ENCODE measurements at regions not wholly inside any gene's neighbourhood (a gene's known extent, or its start where the extent isn't known, plus 50 kb on each side); places are given as distances from the start of the nearest gene placed in this dataset.

DNA sequence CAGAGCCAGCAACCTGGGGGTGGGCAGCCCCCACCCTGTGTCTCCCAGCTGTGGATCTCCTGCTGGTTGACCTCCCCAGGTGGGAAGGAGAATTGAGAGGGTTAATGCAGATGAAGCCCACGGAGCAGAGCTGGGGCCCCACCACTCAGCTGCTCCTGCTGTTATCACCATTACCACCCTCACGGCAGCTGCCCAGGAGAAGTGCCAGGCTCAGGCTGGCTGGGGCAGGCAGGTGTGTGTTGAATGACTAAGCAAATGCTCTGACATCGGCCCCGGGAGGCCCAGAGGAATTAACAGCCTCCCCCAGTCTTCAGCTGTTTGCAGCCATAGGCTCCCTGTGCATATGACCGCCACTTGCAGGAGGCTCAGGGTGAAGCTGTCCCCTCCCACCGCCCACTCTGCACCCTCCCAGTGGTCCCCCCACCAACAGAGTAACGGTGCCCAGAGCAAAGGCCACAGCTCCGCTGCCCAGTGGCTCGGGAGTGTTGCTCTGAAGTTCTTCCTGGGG lies 133.8 kb downstream of the CPZ start:
- no peak for ATAC-seq
- TF ChIP-seq PPARA (CRISPR knock-in tag; IDR thresholded peaks at IDR 0.05; ENCODE audit: borderline replicate concordance) (no peak), ZNF565 (CRISPR knock-in tag; conservative IDR thresholded peaks at IDR 0.05; ENCODE audit: low read depth) (no peak), ISL1 (CRISPR knock-in tag; IDR thresholded peaks at IDR 0.05) (no peak), CSDC2 (CRISPR knock-in tag; IDR thresholded peaks at IDR 0.05) (no peak), ZFP30 (CRISPR knock-in tag; IDR thresholded peaks at IDR 0.05) (no peak), RARB (CRISPR knock-in tag; IDR thresholded peaks at IDR 0.05) (no peak), ARNTL (CRISPR knock-in tag; IDR thresholded peaks at IDR 0.05; ENCODE audit: borderline replicate concordance, low read depth) (no peak), TCF4 (CRISPR knock-in tag; IDR thresholded peaks at IDR 0.05; ENCODE audit: borderline replicate concordance) (no peak), TOX (CRISPR knock-in tag; IDR thresholded peaks at IDR 0.05; ENCODE audit: borderline replicate concordance) (no peak)

DNA sequence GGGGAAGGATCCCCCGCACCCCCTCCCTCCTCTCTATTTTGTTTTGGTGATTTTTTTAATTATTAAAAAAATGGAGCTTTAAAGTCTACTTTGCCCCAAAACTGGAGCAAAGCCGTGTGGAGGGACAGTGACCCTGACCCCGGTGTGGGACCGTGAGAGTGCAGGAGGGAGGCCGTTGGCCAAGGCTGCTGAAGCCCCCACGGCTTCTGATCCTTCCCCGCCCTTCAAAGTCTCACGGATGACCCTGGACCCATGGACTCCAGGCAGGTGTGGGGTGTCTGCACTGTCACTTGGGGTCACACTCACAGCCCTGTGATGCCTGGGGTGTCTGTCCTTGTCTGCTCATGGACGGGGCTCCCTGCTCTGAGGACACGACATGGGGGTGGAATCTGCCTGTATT lies 133.3 kb downstream of the CPZ start:
- TF ChIP-seq TCF4 (CRISPR knock-in tag; IDR thresholded peaks at IDR 0.05; ENCODE audit: borderline replicate concordance) (no peak), PPARA (CRISPR knock-in tag; IDR thresholded peaks at IDR 0.05; ENCODE audit: borderline replicate concordance) (no peak), CSDC2 (CRISPR knock-in tag; IDR thresholded peaks at IDR 0.05) (no peak), RARB (CRISPR knock-in tag; IDR thresholded peaks at IDR 0.05) (no peak), ZNF70 (CRISPR knock-in tag; IDR thresholded peaks at IDR 0.05) (no peak), ZC3H10 (CRISPR knock-in tag; IDR thresholded peaks at IDR 0.05) (no peak), ESRRG (CRISPR knock-in tag; IDR thresholded peaks at IDR 0.05) (no peak)
- TF ChIP-seq, protein P1, sequence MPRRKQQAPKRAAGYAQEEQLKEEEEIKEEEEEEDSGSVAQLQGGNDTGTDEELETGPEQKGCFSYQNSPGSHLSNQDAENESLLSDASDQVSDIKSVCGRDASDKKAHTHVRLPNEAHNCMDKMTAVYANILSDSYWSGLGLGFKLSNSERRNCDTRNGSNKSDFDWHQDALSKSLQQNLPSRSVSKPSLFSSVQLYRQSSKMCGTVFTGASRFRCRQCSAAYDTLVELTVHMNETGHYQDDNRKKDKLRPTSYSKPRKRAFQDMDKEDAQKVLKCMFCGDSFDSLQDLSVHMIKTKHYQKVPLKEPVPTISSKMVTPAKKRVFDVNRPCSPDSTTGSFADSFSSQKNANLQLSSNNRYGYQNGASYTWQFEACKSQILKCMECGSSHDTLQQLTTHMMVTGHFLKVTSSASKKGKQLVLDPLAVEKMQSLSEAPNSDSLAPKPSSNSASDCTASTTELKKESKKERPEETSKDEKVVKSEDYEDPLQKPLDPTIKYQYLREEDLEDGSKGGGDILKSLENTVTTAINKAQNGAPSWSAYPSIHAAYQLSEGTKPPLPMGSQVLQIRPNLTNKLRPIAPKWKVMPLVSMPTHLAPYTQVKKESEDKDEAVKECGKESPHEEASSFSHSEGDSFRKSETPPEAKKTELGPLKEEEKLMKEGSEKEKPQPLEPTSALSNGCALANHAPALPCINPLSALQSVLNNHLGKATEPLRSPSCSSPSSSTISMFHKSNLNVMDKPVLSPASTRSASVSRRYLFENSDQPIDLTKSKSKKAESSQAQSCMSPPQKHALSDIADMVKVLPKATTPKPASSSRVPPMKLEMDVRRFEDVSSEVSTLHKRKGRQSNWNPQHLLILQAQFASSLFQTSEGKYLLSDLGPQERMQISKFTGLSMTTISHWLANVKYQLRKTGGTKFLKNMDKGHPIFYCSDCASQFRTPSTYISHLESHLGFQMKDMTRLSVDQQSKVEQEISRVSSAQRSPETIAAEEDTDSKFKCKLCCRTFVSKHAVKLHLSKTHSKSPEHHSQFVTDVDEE (CRISPR knock-in tag; IDR thresholded peaks at IDR 0.05): no peak
- TF ChIP-seq, protein P2, sequence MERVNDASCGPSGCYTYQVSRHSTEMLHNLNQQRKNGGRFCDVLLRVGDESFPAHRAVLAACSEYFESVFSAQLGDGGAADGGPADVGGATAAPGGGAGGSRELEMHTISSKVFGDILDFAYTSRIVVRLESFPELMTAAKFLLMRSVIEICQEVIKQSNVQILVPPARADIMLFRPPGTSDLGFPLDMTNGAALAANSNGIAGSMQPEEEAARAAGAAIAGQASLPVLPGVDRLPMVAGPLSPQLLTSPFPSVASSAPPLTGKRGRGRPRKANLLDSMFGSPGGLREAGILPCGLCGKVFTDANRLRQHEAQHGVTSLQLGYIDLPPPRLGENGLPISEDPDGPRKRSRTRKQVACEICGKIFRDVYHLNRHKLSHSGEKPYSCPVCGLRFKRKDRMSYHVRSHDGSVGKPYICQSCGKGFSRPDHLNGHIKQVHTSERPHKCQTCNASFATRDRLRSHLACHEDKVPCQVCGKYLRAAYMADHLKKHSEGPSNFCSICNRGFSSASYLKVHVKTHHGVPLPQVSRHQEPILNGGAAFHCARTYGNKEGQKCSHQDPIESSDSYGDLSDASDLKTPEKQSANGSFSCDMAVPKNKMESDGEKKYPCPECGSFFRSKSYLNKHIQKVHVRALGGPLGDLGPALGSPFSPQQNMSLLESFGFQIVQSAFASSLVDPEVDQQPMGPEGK (CRISPR knock-in tag; IDR thresholded peaks at IDR 0.05; ENCODE audit: borderline replicate concordance): no peak
- TF ChIP-seq, protein P3, sequence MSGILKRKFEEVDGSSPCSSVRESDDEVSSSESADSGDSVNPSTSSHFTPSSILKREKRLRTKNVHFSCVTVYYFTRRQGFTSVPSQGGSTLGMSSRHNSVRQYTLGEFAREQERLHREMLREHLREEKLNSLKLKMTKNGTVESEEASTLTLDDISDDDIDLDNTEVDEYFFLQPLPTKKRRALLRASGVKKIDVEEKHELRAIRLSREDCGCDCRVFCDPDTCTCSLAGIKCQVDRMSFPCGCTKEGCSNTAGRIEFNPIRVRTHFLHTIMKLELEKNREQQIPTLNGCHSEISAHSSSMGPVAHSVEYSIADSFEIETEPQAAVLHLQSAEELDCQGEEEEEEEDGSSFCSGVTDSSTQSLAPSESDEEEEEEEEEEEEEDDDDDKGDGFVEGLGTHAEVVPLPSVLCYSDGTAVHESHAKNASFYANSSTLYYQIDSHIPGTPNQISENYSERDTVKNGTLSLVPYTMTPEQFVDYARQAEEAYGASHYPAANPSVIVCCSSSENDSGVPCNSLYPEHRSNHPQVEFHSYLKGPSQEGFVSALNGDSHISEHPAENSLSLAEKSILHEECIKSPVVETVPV (CRISPR knock-in tag; IDR thresholded peaks at IDR 0.05): no peak
- no peak for ATAC-seq

DNA sequence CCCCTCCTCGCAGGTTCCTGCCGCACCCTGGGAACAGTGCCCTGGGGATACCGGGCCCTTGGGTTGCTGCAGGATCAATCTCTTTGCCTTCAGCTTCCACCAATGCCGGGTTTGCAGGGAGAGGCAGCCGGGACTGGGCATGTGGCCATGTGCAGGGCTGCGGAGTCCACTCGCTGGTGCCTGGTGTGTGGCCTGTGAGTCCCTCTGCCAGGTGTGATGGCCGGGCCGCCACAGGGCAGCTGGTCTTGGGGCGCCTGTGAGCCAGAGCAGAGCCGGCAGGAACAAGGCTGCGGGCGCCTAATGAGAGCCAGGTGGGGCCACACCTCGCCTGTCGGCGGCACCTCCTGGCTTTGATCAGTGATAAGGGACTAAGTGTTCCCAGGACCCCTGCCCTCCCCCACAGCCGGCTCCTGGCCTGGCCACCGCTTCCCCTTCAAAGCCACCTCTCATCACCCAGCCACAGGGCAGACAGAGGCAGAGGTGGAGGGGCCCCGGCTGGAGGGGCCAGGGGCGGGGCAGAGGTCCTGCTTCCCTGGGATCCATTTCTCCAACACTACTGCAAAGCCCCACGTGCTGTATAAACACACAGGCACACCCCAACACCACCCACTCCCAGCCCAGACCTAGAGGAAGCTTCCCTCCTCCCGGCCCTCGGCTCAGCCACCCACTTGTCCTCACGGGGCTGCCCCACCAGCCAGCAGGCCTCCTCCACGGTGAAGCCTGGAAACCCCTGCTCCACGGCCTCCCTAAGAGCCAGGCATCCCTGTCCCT lies 132.7 kb downstream of the CPZ start:
- ATAC-seq: peak; percentile 28; the same call in 1 of the 3 replicates
- TF ChIP-seq, protein P2 (CRISPR knock-in tag; IDR thresholded peaks at IDR 0.05; ENCODE audit: borderline replicate concordance): no peak
- peak; percentile 66; the same call in 1 of the 2 replicates for TF ChIP-seq TCF4 (CRISPR knock-in tag; IDR thresholded peaks at IDR 0.05; ENCODE audit: borderline replicate concordance)

DNA sequence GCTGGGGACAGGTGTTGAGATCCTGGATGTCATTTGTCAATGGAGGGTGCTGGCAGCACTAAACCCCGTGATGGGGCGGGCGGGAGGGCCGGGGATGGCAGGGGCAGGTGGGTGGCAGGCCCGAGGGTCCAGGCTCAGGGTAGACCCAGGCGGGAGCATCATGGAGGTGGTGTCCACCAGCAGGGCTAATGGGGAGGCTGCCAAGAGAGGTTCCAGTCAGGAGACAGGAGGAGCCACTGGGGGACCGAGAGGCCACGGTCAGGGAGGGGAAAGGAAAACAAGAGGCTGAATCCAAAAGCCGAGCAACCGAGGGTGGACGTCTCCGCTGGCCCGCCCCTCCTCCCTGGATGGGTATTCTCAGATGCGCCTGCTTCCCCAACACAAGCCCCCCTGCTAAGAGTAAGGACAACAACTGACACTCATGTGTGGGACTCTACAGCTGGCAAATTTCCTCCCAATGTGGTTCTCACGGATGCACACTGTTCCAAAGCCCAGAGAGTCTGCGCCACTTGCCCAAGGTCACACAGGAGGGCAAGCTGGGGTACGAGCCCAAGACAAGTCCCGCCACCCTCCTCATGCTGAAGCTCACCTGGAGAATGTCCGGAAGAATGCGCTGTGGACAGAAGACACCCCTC lies 132.0 kb downstream of the CPZ start:
- ATAC-seq: no peak
- no peak for TF ChIP-seq ZNF565 (CRISPR knock-in tag; conservative IDR thresholded peaks at IDR 0.05; ENCODE audit: low read depth)
- TF ChIP-seq ZNF8 (CRISPR knock-in tag; IDR thresholded peaks at IDR 0.05): no peak
- TF ChIP-seq, protein P3 (CRISPR knock-in tag; IDR thresholded peaks at IDR 0.05): no peak
- no peak for TF ChIP-seq GLIS3 (CRISPR knock-in tag; IDR thresholded peaks at IDR 0.05)
- TF ChIP-seq ARNTL (CRISPR knock-in tag; IDR thresholded peaks at IDR 0.05; ENCODE audit: borderline replicate concordance, low read depth): no peak
- no peak for TF ChIP-seq TCF4 (CRISPR knock-in tag; IDR thresholded peaks at IDR 0.05; ENCODE audit: borderline replicate concordance)
- no peak for TF ChIP-seq ZNF70 (CRISPR knock-in tag; IDR thresholded peaks at IDR 0.05)
- TF ChIP-seq, protein P4, sequence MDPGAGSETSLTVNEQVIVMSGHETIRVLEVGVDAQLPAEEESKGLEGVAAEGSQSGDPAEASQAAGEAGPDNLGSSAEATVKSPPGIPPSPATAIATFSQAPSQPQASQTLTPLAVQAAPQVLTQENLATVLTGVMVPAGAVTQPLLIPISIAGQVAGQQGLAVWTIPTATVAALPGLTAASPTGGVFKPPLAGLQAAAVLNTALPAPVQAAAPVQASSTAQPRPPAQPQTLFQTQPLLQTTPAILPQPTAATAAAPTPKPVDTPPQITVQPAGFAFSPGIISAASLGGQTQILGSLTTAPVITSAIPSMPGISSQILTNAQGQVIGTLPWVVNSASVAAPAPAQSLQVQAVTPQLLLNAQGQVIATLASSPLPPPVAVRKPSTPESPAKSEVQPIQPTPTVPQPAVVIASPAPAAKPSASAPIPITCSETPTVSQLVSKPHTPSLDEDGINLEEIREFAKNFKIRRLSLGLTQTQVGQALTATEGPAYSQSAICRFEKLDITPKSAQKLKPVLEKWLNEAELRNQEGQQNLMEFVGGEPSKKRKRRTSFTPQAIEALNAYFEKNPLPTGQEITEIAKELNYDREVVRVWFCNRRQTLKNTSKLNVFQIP (CRISPR knock-in tag; IDR thresholded peaks at IDR 0.05; ENCODE audit: borderline replicate concordance, low read depth): no peak
- no peak for TF ChIP-seq CSDC2 (CRISPR knock-in tag; IDR thresholded peaks at IDR 0.05)
- no peak for TF ChIP-seq ZC3H10 (CRISPR knock-in tag; IDR thresholded peaks at IDR 0.05)
- TF ChIP-seq BACH2 (CRISPR knock-in tag; IDR thresholded peaks at IDR 0.05; ENCODE audit: borderline replicate concordance): no peak
- no peak for TF ChIP-seq OSR1 (CRISPR knock-in tag; IDR thresholded peaks at IDR 0.05)
- no peak for TF ChIP-seq ZFP3 (CRISPR knock-in tag; IDR thresholded peaks at IDR 0.05)
- no peak for TF ChIP-seq SNAI2 (CRISPR knock-in tag; IDR thresholded peaks at IDR 0.05)
- no peak for TF ChIP-seq RARB (CRISPR knock-in tag; IDR thresholded peaks at IDR 0.05)
